ENCODE measurements at regions not wholly inside any gene's neighbourhood (a gene's known extent, or its start where the extent isn't known, plus 50 kb on each side); places are given as distances from the start of the nearest gene placed in this dataset.

DNA sequence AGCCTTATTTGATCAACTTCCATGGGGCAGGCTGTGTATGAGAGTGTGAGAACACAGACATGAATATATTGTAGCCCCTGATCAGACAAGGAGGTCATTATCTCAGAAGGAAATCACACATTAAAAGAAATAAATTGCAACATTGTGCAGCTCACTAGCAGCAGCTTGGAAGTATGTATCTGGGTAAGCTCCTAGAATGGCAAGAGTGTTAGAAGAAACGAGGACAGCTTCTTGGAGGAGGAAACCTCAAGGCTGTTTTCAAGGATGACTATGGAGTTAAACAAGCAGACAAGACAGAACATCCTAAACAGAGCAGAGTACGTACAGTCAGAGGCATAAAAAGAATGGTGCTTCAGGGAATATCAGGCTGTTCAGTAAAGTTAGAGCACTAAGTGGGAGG lies 511.0 kb downstream of the SLCO4C1 start:
- Histone ChIP-seq H2AFZ (ENCODE audit: low read depth) (no peak overlapping the region), H3K36me3 (replicated peaks in 1 of 2; ENCODE audit: control insufficient read depth in 1 of 2, insufficient read depth in 2 of 2, low read length in 1 of 2) (no peaks in the 10 kb centered on the region), H3K9ac (no peak overlapping the region), H3K9me2 (no peaks in the 10 kb centered on the region), H3K27me3 (ENCODE audit: insufficient read depth) (no peaks in the 10 kb centered on the region), H3K4me1 (ENCODE audit: control insufficient read depth in 1 of 2, insufficient read depth in 2 of 2, low read depth in 1 of 2, low read length in 1 of 2) (no peaks in the 10 kb centered on the region), H3K79me2 (ENCODE audit: insufficient read depth) (no peaks in the 10 kb centered on the region), H3F3A (replicated peaks; ENCODE audit: insufficient read depth) (no peaks in the 10 kb centered on the region), H3K4me3 (ENCODE audit: low read depth in 2 of 2, low read length in 1 of 2) (no peak overlapping the region), H3K27ac (ENCODE audit: low read depth in 2 of 2, low read length in 1 of 2) (no peak overlapping the region), H3K9me3 (no peaks in the 10 kb centered on the region), H4K20me1 (ENCODE audit: insufficient read depth) (no peaks in the 10 kb centered on the region), H3K4me2 (no peak overlapping the region)
- ChIA-PET POLR2A (no interaction called here), CTCF (no interaction called here)
- DNase-seq, result no peak
- WGBS (ENCODE audit: low lambda C conversion rate), result 15% methylated on average over 2 of the region's 2 CpGs
- TF ChIP-seq RAD21 (IDR thresholded peaks at IDR 0.05; ENCODE audit: low read length) (no peak), TAF1 (IDR thresholded peaks at IDR 0.05; ENCODE audit: borderline replicate concordance, low read depth, low read length) (no peak), PBX3 (IDR thresholded peaks at IDR 0.05) (no peak), MEF2A (IDR thresholded peaks at IDR 0.05; ENCODE audit: borderline replicate concordance, low read depth) (no peak), GABPA (IDR thresholded peaks at IDR 0.05; ENCODE audit: low read depth) (no peak), FOXJ3 (CRISPR knock-in tag; IDR thresholded peaks at IDR 0.05) (no peak), ZBTB33 (IDR thresholded peaks at IDR 0.05; ENCODE audit: borderline replicate concordance, low read depth) (no peak)

GRCh38 chr5:101783241-101784013 lies 512.7 kb downstream of the SLCO4C1 start:
- WGBS (ENCODE audit: low lambda C conversion rate), result 64% methylated on average over 26 of the region's 26 CpGs
- Histone ChIP-seq H3K4me1 (ENCODE audit: control insufficient read depth in 1 of 2, insufficient read depth in 2 of 2, low read depth in 1 of 2, low read length in 1 of 2) (no peaks in the 10 kb centered on the region), H3K36me3 (replicated peaks in 1 of 2; ENCODE audit: control insufficient read depth in 1 of 2, insufficient read depth in 2 of 2, low read length in 1 of 2) (no peaks in the 10 kb centered on the region), H3K9ac (no peak overlapping the region), H3K27ac (ENCODE audit: low read depth in 2 of 2, low read length in 1 of 2) (no peak overlapping the region), H3K27me3 (ENCODE audit: insufficient read depth) (no peaks in the 10 kb centered on the region), H3K9me2 (no peaks in the 10 kb centered on the region), H2AFZ (ENCODE audit: low read depth) (no peak overlapping the region), H3F3A (replicated peaks; ENCODE audit: insufficient read depth) (no peaks in the 10 kb centered on the region), H3K9me3 (no peaks in the 10 kb centered on the region), H3K4me3 (ENCODE audit: low read depth in 2 of 2, low read length in 1 of 2) (no peak overlapping the region), H3K79me2 (ENCODE audit: insufficient read depth) (no peaks in the 10 kb centered on the region), H3K4me2 (no peak overlapping the region), H4K20me1 (ENCODE audit: insufficient read depth) (no peaks in the 10 kb centered on the region)
- DNase-seq, result no peak
- ChIA-PET CTCF (no interaction called here), POLR2A (no interaction called here)
- TF ChIP-seq CHD2 (IDR thresholded peaks at IDR 0.05; ENCODE audit: low read length, partially characterized antibody) (no peak), FOXJ3 (CRISPR knock-in tag; IDR thresholded peaks at IDR 0.05) (no peak), FOSL2 (IDR thresholded peaks at IDR 0.05; ENCODE audit: borderline replicate concordance, low read depth) (no peak), TAF1 (IDR thresholded peaks at IDR 0.05; ENCODE audit: borderline replicate concordance, low read depth, low read length) (no peak), GABPA (IDR thresholded peaks at IDR 0.05; ENCODE audit: low read depth) (no peak), CTCF (IDR thresholded peaks at IDR 0.05) (no peak), TCF12 (IDR thresholded peaks at IDR 0.05) (no peak)
- TF ChIP-seq, protein P1, sequence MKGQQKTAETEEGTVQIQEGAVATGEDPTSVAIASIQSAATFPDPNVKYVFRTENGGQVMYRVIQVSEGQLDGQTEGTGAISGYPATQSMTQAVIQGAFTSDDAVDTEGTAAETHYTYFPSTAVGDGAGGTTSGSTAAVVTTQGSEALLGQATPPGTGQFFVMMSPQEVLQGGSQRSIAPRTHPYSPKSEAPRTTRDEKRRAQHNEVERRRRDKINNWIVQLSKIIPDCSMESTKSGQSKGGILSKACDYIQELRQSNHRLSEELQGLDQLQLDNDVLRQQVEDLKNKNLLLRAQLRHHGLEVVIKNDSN (IDR thresholded peaks at IDR 0.05; ENCODE audit: borderline replicate concordance, low read depth), result no peak

Measured in SK-N-SH (cell line).